IMR-90 (cell line): ENCODE measurements at regions not wholly inside any gene's neighbourhood (a gene's known extent, or its start where the extent isn't known, plus 50 kb on each side); places are given as distances from the start of the nearest gene placed in this dataset.

Experiments used
- ATAC-seq: fragments of 200-7000 bp; cut with Tn5 transposase; 2 replicates; pipeline ENCODE4 v1.9.1; 2020; ENCODE audit warnings: low read depth, mild to moderate bottlenecking, moderate library complexity
- BruUV-seq: library from RNA; stranded (reverse); fragments of 400-500 nt; replicated peaks from 2 replicates; lab custom pipeline; 2021; lab: Mats Ljungman, UMichigan
- CTCF ChIA-PET: fragments of 300-600 bp; formaldehyde crosslinking; extraction: SDS; loops from one replicate; lab custom pipeline; 2021; ENCODE audit warnings: antibody characterized with exemption; lab: Yijun Ruan, JAX
- POLR2A ChIA-PET: fragments of 300-600 bp; sonication (Branson Sonifier 250); formaldehyde crosslinking; loops from one replicate; lab custom pipeline; 2022; ENCODE audit warnings: antibody characterized with exemption; ENCODE audit not compliant: unreplicated experiment; lab: Charles Lee
- DNase-seq: peaks from one replicate; pipeline ENCODE4 v3.0.0; 2013
- H2AFZ ChIP-seq: replicated peaks from 2 replicates; pipeline ENCODE3; 2013; ENCODE audit warnings: low read length, mild to moderate bottlenecking; ENCODE audit not compliant: poor library complexity
- H2AK5ac ChIP-seq: 2 replicates; pipeline ENCODE4 v1.6.1; 2013; ENCODE audit warnings: low read depth, low read length, inconsistent platforms
- H2AK9ac ChIP-seq: replicated peaks from 2 replicates; pipeline ENCODE3; 2013; ENCODE audit warnings: mild to moderate bottlenecking, low read depth, low read length, moderate library complexity; ENCODE audit not compliant: poor library complexity
- H2BK120ac ChIP-seq: 2 replicates; pipeline ENCODE4 v1.6.1; 2013; ENCODE audit warnings: low read depth, low read length, inconsistent platforms
- H2BK15ac ChIP-seq: 3 replicates; pipeline ENCODE4 v1.6.1; 2013; ENCODE audit warnings: low read depth, low read length, inconsistent platforms
- H2BK20ac ChIP-seq: 2 replicates; pipeline ENCODE4 v1.6.1; 2013; ENCODE audit warnings: low read depth, mild to moderate bottlenecking, inconsistent platforms, low read length, moderate library complexity
- H2BK5ac ChIP-seq: 2 replicates; pipeline ENCODE4 v1.6.1; 2013; ENCODE audit warnings: mild to moderate bottlenecking, low read depth, low read length, inconsistent platforms; ENCODE audit not compliant: poor library complexity, severe bottlenecking
- H3K14ac ChIP-seq: replicated peaks from 2 replicates; pipeline ENCODE4 v1.6.1; 2013; ENCODE audit warnings: low read depth, low read length, inconsistent platforms
- H3K18ac ChIP-seq: 2 replicates; pipeline ENCODE4 v1.6.1; 2013; ENCODE audit warnings: low read depth, low read length, control low read depth
- H3K23ac ChIP-seq: 2 replicates; pipeline ENCODE4 v1.6.1; 2013; ENCODE audit warnings: low read depth, low read length, inconsistent platforms
- H3K27ac ChIP-seq: 2 replicates; pipeline ENCODE4 v1.5.1; 2013; ENCODE audit warnings: mild to moderate bottlenecking, control low read depth, low read length; ENCODE audit not compliant: insufficient read depth
- H3K27me3 ChIP-seq: 2 replicates; pipeline ENCODE4 v1.6.1; 2013; ENCODE audit warnings: low read length; ENCODE audit not compliant: control insufficient read depth, insufficient read depth
- H3K36me3 ChIP-seq: 2 replicates; pipeline ENCODE4 v1.6.1; 2013; ENCODE audit warnings: low read length, mixed read lengths; ENCODE audit not compliant: control insufficient read depth, insufficient read depth
- H3K4ac ChIP-seq: 2 replicates; pipeline ENCODE4 v1.6.1; 2013; ENCODE audit warnings: low read depth, low read length, inconsistent platforms
- H3K4me1 ChIP-seq: 2 replicates; pipeline ENCODE4 v1.6.1; 2013; ENCODE audit warnings: low read length, mixed read lengths; ENCODE audit not compliant: control insufficient read depth, insufficient read depth
- H3K4me2 ChIP-seq: 2 replicates; pipeline ENCODE4 v1.6.1; 2013; ENCODE audit warnings: low read depth, mild to moderate bottlenecking, control low read depth, low read length, moderate library complexity
- H3K4me3 ChIP-seq: 2 replicates; pipeline ENCODE4 v1.5.1; 2013; ENCODE audit warnings: low read depth, mild to moderate bottlenecking, control low read depth, low read length, moderate library complexity; ENCODE audit not compliant: insufficient read depth
- H3K56ac ChIP-seq: 2 replicates; pipeline ENCODE4 v1.6.1; 2013; ENCODE audit warnings: low read length, inconsistent platforms; ENCODE audit not compliant: insufficient read depth; ENCODE audit errors: extremely low read depth
- H3K79me1 ChIP-seq, 2 experiments: 2 replicates each; pipeline ENCODE4 v1.6.1; 2013; ENCODE audit warnings: low read length in 2 of 2, inconsistent platforms in 1 of 2, low read depth in 1 of 2
- H3K9ac ChIP-seq: 2 replicates; pipeline ENCODE4 v1.6.1; 2013; ENCODE audit warnings: low read depth, low read length, control low read depth
- H3K9me1 ChIP-seq: 2 replicates; pipeline ENCODE4 v1.6.1; 2013; ENCODE audit warnings: low read length, inconsistent platforms; ENCODE audit not compliant: insufficient read depth
- H3K9me3 ChIP-seq: 2 replicates; pipeline ENCODE4 v1.6.1; 2013; ENCODE audit warnings: low read length; ENCODE audit not compliant: control insufficient read depth, insufficient read depth
- H4K20me1 ChIP-seq: 2 replicates; pipeline ENCODE4 v1.6.1; 2013; ENCODE audit warnings: low read length, inconsistent platforms; ENCODE audit not compliant: insufficient read depth
- H4K5ac ChIP-seq: 2 replicates; pipeline ENCODE4 v1.6.1; 2013; ENCODE audit warnings: mild to moderate bottlenecking, low read depth, low read length, control low read depth
- H4K8ac ChIP-seq, 2 experiments: 2 replicates each; pipeline ENCODE4 v1.6.1; 2013; ENCODE audit warnings: low read depth in 2 of 2, low read length in 2 of 2, control low read depth in 1 of 2, inconsistent platforms in 1 of 2
- H4K91ac ChIP-seq: 2 replicates; pipeline ENCODE4 v1.6.1; 2013; ENCODE audit warnings: low read depth, low read length, inconsistent platforms; ENCODE audit not compliant: insufficient read depth
- BHLHE40 ChIP-seq: fragments of 150-350 bp; IDR thresholded peaks from 2 replicates; pipeline ENCODE4 v1.6.1; 2016; ENCODE audit warnings: mild to moderate bottlenecking, low read depth, low read length
- CEBPB ChIP-seq: IDR thresholded peaks from 2 replicates; pipeline ENCODE4 v1.6.1; 2012; ENCODE audit warnings: low read depth, low read length, improper control_type of control experiment
- CTCF ChIP-seq: conservative IDR thresholded peaks from 2 replicates; pipeline ENCODE4 v1.5.1; 2012; ENCODE audit warnings: mild to moderate bottlenecking, low read depth, low read length, improper control_type of control experiment
- FOS ChIP-seq: fragments of 150-350 bp; IDR thresholded peaks from 2 replicates; pipeline ENCODE4 v1.6.1; 2016; ENCODE audit warnings: low read depth, low read length
- MAFK ChIP-seq: IDR thresholded peaks from 2 replicates; pipeline ENCODE4 v1.6.1; 2012; ENCODE audit warnings: low read depth, low read length, improper control_type of control experiment
- MAZ ChIP-seq: IDR thresholded peaks from 2 replicates; pipeline ENCODE4 v1.6.1; 2012; ENCODE audit warnings: low read depth, mild to moderate bottlenecking, low read length, improper control_type of control experiment, moderate library complexity, borderline replicate concordance
- NFE2L2 ChIP-seq: fragments of 150-350 bp; IDR thresholded peaks from 2 replicates; pipeline ENCODE4 v1.6.1; 2016; ENCODE audit warnings: low read depth, mild to moderate bottlenecking, low read length
- POLR2A ChIP-seq: IDR thresholded peaks from 2 replicates; pipeline ENCODE4 v1.6.1; 2012; ENCODE audit warnings: mild to moderate bottlenecking, low read depth, low read length
- RAD21 ChIP-seq: IDR thresholded peaks from 2 replicates; pipeline ENCODE4 v1.6.1; 2012; ENCODE audit warnings: low read length, improper control_type of control experiment
- RCOR1 ChIP-seq: IDR thresholded peaks from 2 replicates; pipeline ENCODE4 v1.6.1; 2012; ENCODE audit warnings: mild to moderate bottlenecking, low read length, improper control_type of control experiment; ENCODE audit not compliant: insufficient replicate concordance
- RFX5 ChIP-seq: IDR thresholded peaks from 2 replicates; pipeline ENCODE4 v1.8.0; 2012; ENCODE audit warnings: low read depth, mild to moderate bottlenecking, low read length, moderate library complexity
- USF2 ChIP-seq: fragments of 150-350 bp; IDR thresholded peaks from 2 replicates; pipeline ENCODE4 v1.6.1; 2017; ENCODE audit warnings: mild to moderate bottlenecking, antibody characterized with exemption, low read length, low read depth
- WGBS, 2 experiments: methylation state at CpG; one replicate each; pipeline versions ENCODE4 v1.1.5 to v1.1.7; 2013; ENCODE audit warnings: missing lambda C conversion rate in 2 of 2; ENCODE audit not compliant: insufficient read length in 1 of 2; ENCODE audit errors: extremely low coverage in 2 of 2; 5-methylcytosine and 5-hydroxymethylcytosine counted together
- dilution Hi-C: fragments of 300-500 bp; cut with HindIII; formaldehyde crosslinking; loops from one replicate; pipeline ENCODE4 v1.14.3; 2018; ENCODE audit warnings: low sequenced_read_pairs; ENCODE audit not compliant: unreplicated experiment
- in situ Hi-C: fragments of 300-500 bp; cut with MboI; formaldehyde crosslinking; loops from 3 replicates; pipeline ENCODE4 v1.14.3; 2019; ENCODE audit warnings: low sequenced_read_pairs, inconsistent platforms, mixed read lengths
- intact Hi-C: fragments of 100-400 bp; cut with micrococcal nuclease; formaldehyde crosslinking; loops from 2 replicates; pipeline ENCODE4 v1.10.0; 2022

- Histone ChIP-seq H2BK15ac (no peak overlapping the region), H3K4me1 (no peaks in the 10 kb centered on the region), H3K4me3 (no peak overlapping the region), H2BK120ac (no peak overlapping the region), H2AK9ac (no peak overlapping the region), H3K18ac (no peak overlapping the region), H4K20me1 (no peaks in the 10 kb centered on the region), H4K91ac (no peak overlapping the region), H2AK5ac (no peak overlapping the region), H3K4me2 (no peak overlapping the region), H3K4ac (no peak overlapping the region), H3K56ac (no peak overlapping the region), H2BK5ac (no peak overlapping the region), H3K9me3 (peaks cover 13% of the 10 kb centered on the region), H4K5ac (no peak overlapping the region), H3K9ac (no peak overlapping the region), H3K79me1 (no peaks in the 10 kb centered on the region), H3K23ac (no peak overlapping the region), H4K8ac (no peak overlapping the region), H3K36me3 (no peaks in the 10 kb centered on the region), H3K27me3 (no peaks in the 10 kb centered on the region), H3K27ac (no peak overlapping the region), H2BK20ac (no peak overlapping the region), H3K9me1 (no peaks in the 10 kb centered on the region), H2AFZ (no peak overlapping the region), H3K14ac (no peak overlapping the region)
- no CpG with 5 or more reads among the region's 2 CpGs for WGBS, 2 experiments
- no peak for DNase-seq
- intact Hi-C loops (no loop called here), dilution Hi-C loops (no loop called here), in situ Hi-C loops (no loop called here)
- CTCF ChIA-PET: no interaction called here
- BruUV-seq: no TSS peak
- TF ChIP-seq POLR2A (no peak), NFE2L2 (no peak), CEBPB (no peak), MAZ (no peak), RAD21 (no peak), FOS (no peak), USF2 (no peak), MAFK (no peak), RCOR1 (no peak), RFX5 (no peak), BHLHE40 (no peak), CTCF (no peak)
- POLR2A ChIA-PET: no interaction called here
- no peak for ATAC-seq
Measured at GRCh38 chr9:104301755-104302154, 202.3 kb upstream of the OR13F1 start.
